Activated T-helper 2 cell treated with anti-CD3 and anti-CD28 coated beads, Interferon-gamma antibody, Interleukin-2, Interleukin-4, amounts not matched to agents 10 μg/mL and 5 μg/mL and 100 μg/mL, durations not matched to agents 14 hours and 24 hours and 36 hours (primary cell): ENCODE measurements at regions not wholly inside any gene's neighbourhood (a gene's known extent, or its start where the extent isn't known, plus 50 kb on each side); places are given as distances from the start of the nearest gene placed in this dataset.

Experiments used
- DNase-seq: peaks from one replicate; pipeline ENCODE4 v3.0.0; 2021; ENCODE audit warnings: low spot score
- H3K27ac Mint-ChIP-seq: one replicate; pipeline ENCODE4 v1.8.0; 2021; ENCODE audit warnings: mixed read lengths
- H3K27me3 Mint-ChIP-seq: one replicate; pipeline ENCODE4 v1.8.0; 2021; ENCODE audit warnings: low read depth, mixed read lengths
- H3K36me3 Mint-ChIP-seq: one replicate; pipeline ENCODE4 v1.8.0; 2021; ENCODE audit warnings: low read depth, mixed read lengths
- H3K4me1 Mint-ChIP-seq: one replicate; pipeline ENCODE4 v1.8.0; 2021; ENCODE audit warnings: low read depth, mixed read lengths
- H3K4me3 Mint-ChIP-seq: one replicate; pipeline ENCODE4 v1.8.0; 2021; ENCODE audit warnings: low read depth, mild to moderate bottlenecking, moderate library complexity, mixed read lengths
- H3K9me3 Mint-ChIP-seq: one replicate; pipeline ENCODE4 v1.8.0; 2021; ENCODE audit warnings: mixed read lengths
- intact Hi-C: fragments of 100-400 bp; cut with micrococcal nuclease; formaldehyde crosslinking; loops from one replicate; pipeline ENCODE4 v1.15.1; 2023

GRCh38 chr17:72392056-72393010, 271.5 kb downstream of the SOX9 start:
- H3K4me1 Mint-ChIP-seq = no peaks in the 10 kb centered on the region
- no peak overlapping the region for H3K4me3 Mint-ChIP-seq
- no peaks in the 10 kb centered on the region for H3K9me3 Mint-ChIP-seq
- H3K27me3 Mint-ChIP-seq = no peaks in the 10 kb centered on the region
- DNase-seq = no peak
- H3K27ac Mint-ChIP-seq = no peak overlapping the region
- no peaks in the 10 kb centered on the region for H3K36me3 Mint-ChIP-seq
- intact Hi-C loops = no loop called here

- no peaks in the 10 kb centered on the region for H3K4me1 Mint-ChIP-seq
- no peak for DNase-seq
- intact Hi-C loops = no loop called here
- H3K27me3 Mint-ChIP-seq = no peaks in the 10 kb centered on the region
- no peaks in the 10 kb centered on the region for H3K9me3 Mint-ChIP-seq
- H3K27ac Mint-ChIP-seq = no peak overlapping the region
- H3K36me3 Mint-ChIP-seq = no peaks in the 10 kb centered on the region
- H3K4me3 Mint-ChIP-seq = no peak overlapping the region
These were observed 272.7 kb downstream of the SOX9 start for GRCh38 chr17:72393553-72393952.

DNA sequence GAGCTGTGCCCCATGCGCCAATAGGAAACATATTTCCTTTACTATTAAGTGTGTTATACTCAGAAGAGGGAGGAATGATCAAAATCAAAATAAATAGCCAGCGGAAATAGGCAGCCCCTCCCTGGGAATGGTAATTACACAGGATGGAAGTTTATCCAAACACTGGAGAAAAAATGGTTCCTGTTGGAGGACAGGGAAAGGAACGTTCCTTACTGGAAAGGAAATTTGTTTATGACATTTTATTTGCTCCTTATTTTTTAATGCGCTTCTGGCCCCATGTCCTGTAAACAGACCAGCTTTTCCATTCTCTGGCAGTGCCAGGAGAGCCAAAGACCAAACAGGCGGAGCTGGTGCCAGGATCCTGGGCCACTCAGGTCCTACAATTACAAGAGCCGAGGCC, 273.7 kb downstream of the SOX9 start:
- no peaks in the 10 kb centered on the region for H3K36me3 Mint-ChIP-seq
- no peaks in the 10 kb centered on the region for H3K9me3 Mint-ChIP-seq
- no peak overlapping the region for H3K4me3 Mint-ChIP-seq
- H3K27me3 Mint-ChIP-seq = no peaks in the 10 kb centered on the region
- intact Hi-C loops = no loop called here
- H3K27ac Mint-ChIP-seq = no peak overlapping the region
- no peaks in the 10 kb centered on the region for H3K4me1 Mint-ChIP-seq
- DNase-seq = no peak

- Mint-ChIP-seq H3K36me3 (no peaks in the 10 kb centered on the region), H3K27ac (no peak overlapping the region), H3K9me3 (no peaks in the 10 kb centered on the region), H3K27me3 (no peaks in the 10 kb centered on the region), H3K4me1 (no peaks in the 10 kb centered on the region), H3K4me3 (no peak overlapping the region)
- intact Hi-C loops = no loop called here
- DNase-seq = no peak
These were observed 275.3 kb downstream of the SOX9 start for GRCh38 chr17:72396121-72396520.

DNA sequence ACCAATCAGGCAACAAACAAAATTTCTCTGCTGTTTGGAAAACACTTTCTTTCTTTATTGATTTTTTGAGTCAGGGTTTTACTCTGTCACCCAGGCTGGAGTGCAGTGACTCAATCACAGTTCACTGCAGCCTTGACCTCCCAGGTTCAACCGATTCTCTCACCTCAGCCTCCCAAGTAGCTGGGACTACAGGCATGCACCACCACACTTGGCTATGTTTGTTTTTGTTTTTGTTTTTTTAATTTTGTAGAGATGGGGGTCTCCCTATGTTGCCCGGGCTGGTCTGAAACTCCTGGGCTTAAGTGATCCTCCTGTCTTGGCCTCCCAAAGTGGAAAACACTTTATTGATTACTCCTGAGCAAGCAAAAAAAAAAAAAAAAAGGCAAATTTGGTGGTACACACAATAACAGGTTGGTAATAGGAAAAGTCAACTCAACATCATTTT, 276.4 kb downstream of the SOX9 start:
- Mint-ChIP-seq H3K27ac (no peak overlapping the region), H3K36me3 (no peaks in the 10 kb centered on the region), H3K27me3 (no peaks in the 10 kb centered on the region), H3K4me3 (no peak overlapping the region), H3K9me3 (no peaks in the 10 kb centered on the region), H3K4me1 (no peaks in the 10 kb centered on the region)
- no peak for DNase-seq
- intact Hi-C loops = no loop called here

- intact Hi-C loops = no loop called here
- H3K9me3 Mint-ChIP-seq = no peaks in the 10 kb centered on the region
- no peaks in the 10 kb centered on the region for H3K27me3 Mint-ChIP-seq
- no peak overlapping the region for H3K27ac Mint-ChIP-seq
- no peaks in the 10 kb centered on the region for H3K4me1 Mint-ChIP-seq
- no peak for DNase-seq
- no peaks in the 10 kb centered on the region for H3K36me3 Mint-ChIP-seq
- no peak overlapping the region for H3K4me3 Mint-ChIP-seq
These were observed 276.9 kb downstream of the SOX9 start for GRCh38 chr17:72397687-72398086.

DNA sequence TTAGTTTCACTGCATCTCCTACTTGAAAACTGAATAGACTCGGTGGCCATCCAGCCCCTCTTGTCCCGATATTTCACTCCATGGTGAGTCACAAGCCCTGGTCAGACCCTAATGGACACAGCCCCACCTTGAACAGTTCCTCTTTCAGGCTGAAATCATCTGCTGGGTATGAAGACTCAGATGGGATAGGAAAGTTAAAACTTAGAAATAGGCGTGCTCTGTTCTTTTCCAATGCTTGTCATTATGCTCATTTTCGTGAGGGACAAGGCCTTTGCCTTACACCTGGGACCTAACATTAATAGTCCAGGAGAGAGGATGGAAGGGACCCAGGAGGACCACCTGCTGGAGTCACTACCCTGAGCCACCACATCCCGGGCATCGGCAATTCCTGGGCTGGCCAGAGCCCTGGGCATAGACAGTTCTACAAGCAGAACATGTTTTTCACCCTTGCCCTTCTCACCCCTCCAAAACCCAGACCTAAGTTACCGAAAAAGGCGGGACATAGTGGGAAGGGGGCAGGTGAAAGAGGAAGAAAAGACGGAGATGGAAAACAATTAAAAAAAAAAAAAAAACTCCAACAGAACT, 278.3 kb downstream of the SOX9 start:
- Mint-ChIP-seq H3K4me3 (no peak overlapping the region), H3K9me3 (no peaks in the 10 kb centered on the region), H3K4me1 (no peaks in the 10 kb centered on the region), H3K36me3 (no peaks in the 10 kb centered on the region), H3K27ac (no peak overlapping the region), H3K27me3 (no peaks in the 10 kb centered on the region)
- DNase-seq = no peak
- intact Hi-C loops = no loop called here

- no peak overlapping the region for H3K4me3 Mint-ChIP-seq
- H3K9me3 Mint-ChIP-seq = no peaks in the 10 kb centered on the region
- intact Hi-C loops = no loop called here
- no peak for DNase-seq
- H3K36me3 Mint-ChIP-seq = no peaks in the 10 kb centered on the region
- no peaks in the 10 kb centered on the region for H3K4me1 Mint-ChIP-seq
- H3K27ac Mint-ChIP-seq = no peak overlapping the region
- no peaks in the 10 kb centered on the region for H3K27me3 Mint-ChIP-seq
These were observed 279.0 kb downstream of the SOX9 start for GRCh38 chr17:72399608-72400487.

- H3K9me3 Mint-ChIP-seq = no peaks in the 10 kb centered on the region
- intact Hi-C loops = no loop called here
- DNase-seq = no peak
- no peaks in the 10 kb centered on the region for H3K27me3 Mint-ChIP-seq
- no peaks in the 10 kb centered on the region for H3K36me3 Mint-ChIP-seq
- H3K4me3 Mint-ChIP-seq = no peak overlapping the region
- no peaks in the 10 kb centered on the region for H3K4me1 Mint-ChIP-seq
- H3K27ac Mint-ChIP-seq = no peak overlapping the region
These were observed 279.6 kb downstream of the SOX9 start for GRCh38 chr17:72400488-72400827.

GRCh38 chr17:72400863-72401262, 280.0 kb downstream of the SOX9 start:
- H3K4me1 Mint-ChIP-seq = no peaks in the 10 kb centered on the region
- no peaks in the 10 kb centered on the region for H3K27me3 Mint-ChIP-seq
- no peak overlapping the region for H3K27ac Mint-ChIP-seq
- intact Hi-C loops = no loop called here
- no peak for DNase-seq
- H3K9me3 Mint-ChIP-seq = no peaks in the 10 kb centered on the region
- H3K36me3 Mint-ChIP-seq = no peaks in the 10 kb centered on the region
- no peak overlapping the region for H3K4me3 Mint-ChIP-seq

GRCh38 chr17:72401883-72402726, 281.3 kb downstream of the SOX9 start:
- H3K4me1 Mint-ChIP-seq = no peaks in the 10 kb centered on the region
- H3K9me3 Mint-ChIP-seq = no peaks in the 10 kb centered on the region

DNA sequence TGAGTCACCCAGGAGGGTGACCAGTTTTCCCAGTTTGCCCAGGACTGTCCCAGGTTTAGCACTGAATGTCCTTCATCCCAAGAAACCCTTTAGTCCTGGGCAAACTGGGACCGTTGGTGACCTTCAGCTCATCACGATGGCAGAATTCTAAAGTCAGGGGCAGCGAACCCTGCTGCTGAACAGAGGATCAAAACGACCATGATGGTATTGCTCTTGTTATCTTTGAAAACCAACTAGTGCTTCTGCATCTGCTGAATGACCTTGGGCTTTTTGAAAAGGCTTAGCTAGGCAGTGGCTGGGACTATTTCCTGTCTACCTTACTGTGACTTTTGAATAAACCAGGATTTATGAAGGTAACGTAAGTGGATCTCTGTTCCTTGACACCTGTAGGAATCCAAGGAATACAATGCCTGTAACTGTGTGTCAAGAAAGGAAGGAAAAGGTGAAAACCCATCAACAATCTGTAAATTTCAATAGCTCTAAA, 281.9 kb downstream of the SOX9 start:
- Mint-ChIP-seq H3K27me3 (no peaks in the 10 kb centered on the region), H3K27ac (no peak overlapping the region), H3K9me3 (no peaks in the 10 kb centered on the region), H3K4me1 (no peaks in the 10 kb centered on the region), H3K4me3 (no peak overlapping the region), H3K36me3 (no peaks in the 10 kb centered on the region)
- intact Hi-C loops = no loop called here
- DNase-seq = no peak

More at GRCh38 chr17:72401883-72402726, 281.3 kb downstream of the SOX9 start:
- Mint-ChIP-seq H3K27me3 (no peaks in the 10 kb centered on the region), H3K36me3 (no peaks in the 10 kb centered on the region), H3K4me3 (no peak overlapping the region), H3K27ac (no peak overlapping the region)
- intact Hi-C loops = no loop called here
- no peak for DNase-seq
